GM18505 (cell line): ENCODE measurements at regions not wholly inside any gene's neighbourhood (a gene's known extent, or its start where the extent isn't known, plus 50 kb on each side); places are given as distances from the start of the nearest gene placed in this dataset.

Experiments used
- ATAC-seq: cut with Tn5 transposase; IDR thresholded peaks from one replicate; pipeline ENCODE4 v1.9.1; 2021; ENCODE audit not compliant: unreplicated experiment
- POLR2A ChIP-seq: IDR thresholded peaks from 4 replicates; pipeline ENCODE4 v1.6.1; 2011; ENCODE audit warnings: borderline replicate concordance; ENCODE audit not compliant: insufficient read depth, insufficient read length; ENCODE audit errors: extremely low read depth

GRCh38 chr12:85740186-85740585 is 96.0 kb downstream of the RASSF9 start:
- no peak for ATAC-seq
- TF ChIP-seq POLR2A: no peak

- no peak for ATAC-seq
- no peak for TF ChIP-seq POLR2A
Observed at GRCh38 chr12:85741046-85741445, 95.2 kb downstream of the RASSF9 start.

- ATAC-seq: no peak
- TF ChIP-seq POLR2A: no peak
Observed at GRCh38 chr12:85747941-85748495, 88.2 kb downstream of the RASSF9 start.
